ENCODE measurements at regions not wholly inside any gene's neighbourhood (a gene's known extent, or its start where the extent isn't known, plus 50 kb on each side); places are given as distances from the start of the nearest gene placed in this dataset.

DNA sequence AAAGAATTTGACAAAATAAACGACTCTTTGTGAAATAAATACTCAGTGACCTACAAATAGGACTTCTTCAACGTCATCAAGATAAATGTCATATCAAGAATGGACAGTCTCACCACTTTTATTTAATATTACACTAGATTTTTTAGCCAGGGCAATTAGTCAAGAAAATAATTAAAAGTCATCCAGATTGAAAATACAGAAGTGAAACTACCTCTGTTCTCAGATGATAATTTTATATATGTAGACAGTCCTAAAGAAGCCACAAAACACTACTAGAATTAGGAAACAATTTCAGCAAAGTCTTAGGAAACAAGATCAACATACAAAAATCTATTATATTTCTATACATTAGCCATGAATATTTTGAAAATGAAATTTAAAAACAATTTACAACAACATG is 689.6 kb upstream of the SEL1L start:
- no peak for TF ChIP-seq ZNF232 (CRISPR knock-in tag; IDR thresholded peaks at IDR 0.05)
- TF ChIP-seq, protein P1, sequence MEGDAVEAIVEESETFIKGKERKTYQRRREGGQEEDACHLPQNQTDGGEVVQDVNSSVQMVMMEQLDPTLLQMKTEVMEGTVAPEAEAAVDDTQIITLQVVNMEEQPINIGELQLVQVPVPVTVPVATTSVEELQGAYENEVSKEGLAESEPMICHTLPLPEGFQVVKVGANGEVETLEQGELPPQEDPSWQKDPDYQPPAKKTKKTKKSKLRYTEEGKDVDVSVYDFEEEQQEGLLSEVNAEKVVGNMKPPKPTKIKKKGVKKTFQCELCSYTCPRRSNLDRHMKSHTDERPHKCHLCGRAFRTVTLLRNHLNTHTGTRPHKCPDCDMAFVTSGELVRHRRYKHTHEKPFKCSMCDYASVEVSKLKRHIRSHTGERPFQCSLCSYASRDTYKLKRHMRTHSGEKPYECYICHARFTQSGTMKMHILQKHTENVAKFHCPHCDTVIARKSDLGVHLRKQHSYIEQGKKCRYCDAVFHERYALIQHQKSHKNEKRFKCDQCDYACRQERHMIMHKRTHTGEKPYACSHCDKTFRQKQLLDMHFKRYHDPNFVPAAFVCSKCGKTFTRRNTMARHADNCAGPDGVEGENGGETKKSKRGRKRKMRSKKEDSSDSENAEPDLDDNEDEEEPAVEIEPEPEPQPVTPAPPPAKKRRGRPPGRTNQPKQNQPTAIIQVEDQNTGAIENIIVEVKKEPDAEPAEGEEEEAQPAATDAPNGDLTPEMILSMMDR (IDR thresholded peaks at IDR 0.05) = no peak

Data from WTC11 (cell line).